ENCODE measurements at regions not wholly inside any gene's neighbourhood (a gene's known extent, or its start where the extent isn't known, plus 50 kb on each side); places are given as distances from the start of the nearest gene placed in this dataset.
"Not testable (repeated sequence)": the region's sequence is repeated elsewhere in the genome, so short reads cannot be mapped to it uniquely, and the experiment has no call there.

DNA sequence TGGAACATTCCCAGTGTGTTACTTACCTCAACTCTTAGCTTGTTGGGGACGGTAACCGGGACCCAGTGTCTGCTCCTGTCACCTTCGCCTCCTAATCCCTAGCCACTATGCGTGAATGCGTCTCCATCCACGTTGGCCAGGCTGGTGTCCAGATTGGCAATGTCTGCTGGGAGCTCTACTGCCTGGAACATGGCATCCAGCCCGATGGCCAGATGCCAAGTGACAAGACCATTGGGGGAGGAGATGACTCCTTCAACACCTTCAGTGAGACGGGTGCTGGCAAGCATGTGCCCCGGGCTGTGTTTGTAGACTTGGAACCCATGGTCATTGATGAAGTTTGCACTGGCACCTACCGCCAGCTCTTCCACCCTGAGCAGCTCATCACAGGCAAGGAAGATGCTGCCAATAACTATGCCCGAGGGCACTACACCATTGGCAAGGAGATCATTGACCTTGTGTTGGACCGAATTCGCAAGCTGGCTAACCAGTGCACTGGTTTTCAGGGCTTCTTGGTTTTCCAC lies 59.8 kb upstream of the CHORDC1 start:
- not testable (repeated sequence) for TF ChIP-seq RFX5 (IDR thresholded peaks at IDR 0.05; ENCODE audit: low read depth, low read length); POLR2A (IDR thresholded peaks at IDR 0.05; ENCODE audit: low read depth, low read length); FOS (IDR thresholded peaks at IDR 0.05; ENCODE audit: low read depth, low read length); BHLHE40 (IDR thresholded peaks at IDR 0.05; ENCODE audit: low read depth, low read length); RCOR1 (IDR thresholded peaks at IDR 0.05; ENCODE audit: insufficient replicate concordance, low read length); MAZ (IDR thresholded peaks at IDR 0.05; ENCODE audit: borderline replicate concordance, low read depth, low read length); CHD1 (IDR thresholded peaks at IDR 0.05; ENCODE audit: low read depth, low read length); SMC3 (IDR thresholded peaks at IDR 0.05; ENCODE audit: low read depth, low read length); MAFK (IDR thresholded peaks at IDR 0.05; ENCODE audit: low read depth, low read length); RAD21 (IDR thresholded peaks at IDR 0.05; ENCODE audit: low read length)
- TF ChIP-seq, protein P1, sequence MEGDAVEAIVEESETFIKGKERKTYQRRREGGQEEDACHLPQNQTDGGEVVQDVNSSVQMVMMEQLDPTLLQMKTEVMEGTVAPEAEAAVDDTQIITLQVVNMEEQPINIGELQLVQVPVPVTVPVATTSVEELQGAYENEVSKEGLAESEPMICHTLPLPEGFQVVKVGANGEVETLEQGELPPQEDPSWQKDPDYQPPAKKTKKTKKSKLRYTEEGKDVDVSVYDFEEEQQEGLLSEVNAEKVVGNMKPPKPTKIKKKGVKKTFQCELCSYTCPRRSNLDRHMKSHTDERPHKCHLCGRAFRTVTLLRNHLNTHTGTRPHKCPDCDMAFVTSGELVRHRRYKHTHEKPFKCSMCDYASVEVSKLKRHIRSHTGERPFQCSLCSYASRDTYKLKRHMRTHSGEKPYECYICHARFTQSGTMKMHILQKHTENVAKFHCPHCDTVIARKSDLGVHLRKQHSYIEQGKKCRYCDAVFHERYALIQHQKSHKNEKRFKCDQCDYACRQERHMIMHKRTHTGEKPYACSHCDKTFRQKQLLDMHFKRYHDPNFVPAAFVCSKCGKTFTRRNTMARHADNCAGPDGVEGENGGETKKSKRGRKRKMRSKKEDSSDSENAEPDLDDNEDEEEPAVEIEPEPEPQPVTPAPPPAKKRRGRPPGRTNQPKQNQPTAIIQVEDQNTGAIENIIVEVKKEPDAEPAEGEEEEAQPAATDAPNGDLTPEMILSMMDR (conservative IDR thresholded peaks at IDR 0.05; ENCODE audit: low read depth, low read length): not testable (repeated sequence)
- TF ChIP-seq, protein P2, sequence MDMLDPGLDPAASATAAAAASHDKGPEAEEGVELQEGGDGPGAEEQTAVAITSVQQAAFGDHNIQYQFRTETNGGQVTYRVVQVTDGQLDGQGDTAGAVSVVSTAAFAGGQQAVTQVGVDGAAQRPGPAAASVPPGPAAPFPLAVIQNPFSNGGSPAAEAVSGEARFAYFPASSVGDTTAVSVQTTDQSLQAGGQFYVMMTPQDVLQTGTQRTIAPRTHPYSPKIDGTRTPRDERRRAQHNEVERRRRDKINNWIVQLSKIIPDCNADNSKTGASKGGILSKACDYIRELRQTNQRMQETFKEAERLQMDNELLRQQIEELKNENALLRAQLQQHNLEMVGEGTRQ (IDR thresholded peaks at IDR 0.05; ENCODE audit: low read depth, low read length): not testable (repeated sequence)

All from IMR-90 (cell line).